ENCODE measurements at regions not wholly inside any gene's neighbourhood (a gene's known extent, or its start where the extent isn't known, plus 50 kb on each side); places are given as distances from the start of the nearest gene placed in this dataset.

- no peak for DNase-seq (ENCODE audit: extremely low read depth, low read depth)
- no peak for TF ChIP-seq CTCF (IDR thresholded peaks at IDR 0.05; ENCODE audit: low read depth, low read length, missing control alignments)
- no peak overlapping the region for H3K4me3 ChIP-seq (replicated peaks; ENCODE audit: low read depth, low read length)
Measured at GRCh38 chr13:110024645-110024980, 238.2 kb upstream of the IRS2 start.

- no peak for TF ChIP-seq CTCF (IDR thresholded peaks at IDR 0.05; ENCODE audit: low read depth, low read length, missing control alignments)
- DNase-seq (ENCODE audit: extremely low read depth, low read depth): no peak
- H3K4me3 ChIP-seq (replicated peaks; ENCODE audit: low read depth, low read length): no peak overlapping the region
Measured at GRCh38 chr13:110023729-110024644, 237.6 kb upstream of the IRS2 start.

- H3K4me3 ChIP-seq (replicated peaks; ENCODE audit: low read depth, low read length): no peak overlapping the region
- no peak for DNase-seq (ENCODE audit: extremely low read depth, low read depth)
- TF ChIP-seq CTCF (IDR thresholded peaks at IDR 0.05; ENCODE audit: low read depth, low read length, missing control alignments): no peak
Measured at GRCh38 chr13:110018009-110018408, 231.6 kb upstream of the IRS2 start.

GRCh38 chr13:110017379-110017778, 231.0 kb upstream of the IRS2 start:
- DNase-seq (ENCODE audit: extremely low read depth, low read depth): peak; percentile 95
- no peak for TF ChIP-seq CTCF (IDR thresholded peaks at IDR 0.05; ENCODE audit: low read depth, low read length, missing control alignments)
- no peak overlapping the region for H3K4me3 ChIP-seq (replicated peaks; ENCODE audit: low read depth, low read length)

- no peak for DNase-seq (ENCODE audit: extremely low read depth, low read depth)
- TF ChIP-seq CTCF (IDR thresholded peaks at IDR 0.05; ENCODE audit: low read depth, low read length, missing control alignments): no peak
- no peak overlapping the region for H3K4me3 ChIP-seq (replicated peaks; ENCODE audit: low read depth, low read length)
Measured at GRCh38 chr13:110015253-110015652, 228.9 kb upstream of the IRS2 start.

GRCh38 chr13:110014719-110015118, 228.3 kb upstream of the IRS2 start:
- no peak for DNase-seq (ENCODE audit: extremely low read depth, low read depth)
- no peak for TF ChIP-seq CTCF (IDR thresholded peaks at IDR 0.05; ENCODE audit: low read depth, low read length, missing control alignments)
- no peak overlapping the region for H3K4me3 ChIP-seq (replicated peaks; ENCODE audit: low read depth, low read length)
